ENCODE measurements at regions not wholly inside any gene's neighbourhood (a gene's known extent, or its start where the extent isn't known, plus 50 kb on each side); places are given as distances from the start of the nearest gene placed in this dataset.

DNA sequence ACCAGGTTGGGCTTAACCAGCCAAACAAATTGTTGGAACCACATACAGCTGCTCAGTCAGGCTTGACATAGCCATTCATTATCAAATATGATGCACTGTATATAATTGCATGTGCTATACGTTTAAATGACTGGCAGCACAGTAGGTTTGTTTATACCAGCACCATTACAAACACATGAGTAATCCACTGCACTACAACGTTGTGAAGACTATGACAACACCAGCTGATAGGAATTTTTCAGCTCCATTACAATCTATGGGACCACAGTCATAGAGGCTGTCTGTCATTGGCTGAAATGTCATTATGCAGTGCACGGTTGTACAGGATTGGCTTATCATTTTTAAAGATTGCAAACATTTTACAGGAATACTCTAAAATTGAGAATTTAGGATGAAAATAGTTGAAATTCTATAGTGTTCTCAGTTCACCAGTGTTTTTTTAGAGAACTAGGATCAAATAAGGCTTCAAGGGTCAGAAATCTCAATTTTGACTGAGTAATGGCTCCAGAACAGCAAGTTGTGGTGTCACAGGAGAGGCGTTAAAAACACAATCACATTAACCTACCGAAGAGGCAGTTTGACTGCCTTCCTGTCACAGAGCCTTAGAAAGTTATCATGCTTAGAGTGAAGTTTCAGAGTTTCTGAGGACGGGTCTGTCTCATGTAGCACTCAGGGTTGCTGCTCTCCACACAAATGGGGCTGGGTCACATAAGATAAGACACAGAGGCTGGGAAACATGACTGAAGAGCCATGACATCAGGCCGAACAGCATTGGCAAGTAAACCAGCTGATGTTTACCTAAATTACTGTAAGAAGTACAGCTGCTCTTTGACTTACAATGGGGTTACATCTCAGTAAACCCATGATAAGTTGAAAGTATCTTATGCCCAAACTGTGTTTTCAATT is 60.7 kb upstream of the SMLR1 start:
- no peak for DNase-seq

DNA sequence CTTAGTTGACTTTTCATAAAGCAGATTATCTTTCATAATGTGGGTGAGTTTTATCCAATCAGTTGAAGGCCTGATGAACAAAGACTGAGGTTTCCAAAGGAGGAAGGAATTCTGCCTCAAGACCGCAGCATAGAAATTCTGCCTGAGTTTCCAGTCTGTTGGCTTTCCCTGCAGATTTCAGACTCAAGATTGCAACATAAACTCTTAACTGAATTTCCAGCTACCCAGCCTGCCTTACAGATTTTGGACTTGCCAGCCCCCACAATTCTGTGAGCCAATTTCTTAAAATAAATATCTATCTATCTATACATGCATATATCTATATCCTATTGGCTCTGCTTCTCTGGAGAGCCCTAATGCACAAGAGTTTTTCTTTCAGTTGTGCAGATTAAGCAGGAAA is 57.3 kb upstream of the SMLR1 start:
- DNase-seq = no peak

DNA sequence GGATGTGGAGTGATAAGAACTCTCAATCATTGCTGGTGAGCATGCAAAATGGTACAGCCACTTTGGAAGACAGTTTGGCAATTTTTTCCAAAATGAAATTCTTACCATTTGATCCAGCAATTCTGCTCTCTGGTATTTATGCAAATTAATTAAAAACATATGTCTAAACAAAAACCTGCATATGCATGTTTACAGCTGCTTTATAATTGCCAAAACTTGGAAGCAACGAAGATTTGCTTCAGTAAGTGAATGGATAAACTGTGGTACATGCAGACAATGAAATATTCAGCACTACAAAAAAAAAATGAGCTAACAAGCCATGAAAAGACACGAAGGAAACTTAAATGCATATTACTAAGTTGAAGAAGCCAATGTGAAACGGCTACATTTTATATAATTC is 55.5 kb upstream of the SMLR1 start:
- no peak for DNase-seq

DNA sequence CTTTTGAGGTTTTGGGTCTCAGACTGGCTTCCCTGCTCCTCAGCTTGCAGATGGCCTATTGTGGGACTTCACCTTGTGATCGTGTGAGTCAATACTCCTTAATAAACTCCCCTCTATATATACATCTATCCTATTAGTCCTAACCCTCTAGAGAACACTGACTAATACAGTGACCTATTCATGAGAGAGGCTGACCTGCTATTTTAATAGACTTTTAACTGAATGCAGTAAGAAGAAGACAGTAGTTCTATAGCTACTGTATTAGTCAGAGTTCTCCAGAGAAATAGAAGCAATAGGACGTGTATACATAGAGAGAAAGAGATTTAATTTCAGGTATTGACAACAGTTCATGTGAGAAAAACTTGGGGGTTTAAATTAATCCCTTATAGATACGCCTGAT is 53.3 kb upstream of the SMLR1 start:
- no peak for DNase-seq

DNA sequence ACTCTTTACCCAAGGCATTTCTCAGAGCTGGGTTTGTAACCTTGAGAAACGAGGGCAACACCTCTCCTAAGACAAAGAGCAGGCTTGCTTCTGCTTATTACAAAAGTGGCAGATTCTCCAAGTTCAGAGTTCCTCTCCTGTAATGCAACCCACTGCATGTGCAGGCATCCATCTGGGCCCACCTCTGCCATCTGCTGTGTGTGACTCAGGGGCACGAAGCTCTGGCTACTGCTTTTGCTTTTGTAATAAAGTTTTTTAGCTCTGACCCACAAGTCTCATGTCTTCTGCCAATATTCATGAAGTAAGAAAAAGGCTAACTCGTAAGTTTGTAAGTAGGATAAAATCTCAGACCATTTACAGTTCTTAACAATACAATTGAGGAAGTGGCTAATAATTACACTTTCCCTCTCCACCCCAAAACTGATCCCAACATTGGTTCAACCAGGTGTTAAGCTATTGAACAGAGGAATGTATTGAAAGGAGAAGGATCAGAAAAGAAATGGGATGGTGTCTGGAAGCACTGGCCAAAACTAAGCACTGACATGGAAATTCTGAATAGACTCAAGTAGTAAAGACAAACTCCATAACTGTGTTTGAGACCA is 51.7 kb upstream of the SMLR1 start:
- no peak for DNase-seq

DNA sequence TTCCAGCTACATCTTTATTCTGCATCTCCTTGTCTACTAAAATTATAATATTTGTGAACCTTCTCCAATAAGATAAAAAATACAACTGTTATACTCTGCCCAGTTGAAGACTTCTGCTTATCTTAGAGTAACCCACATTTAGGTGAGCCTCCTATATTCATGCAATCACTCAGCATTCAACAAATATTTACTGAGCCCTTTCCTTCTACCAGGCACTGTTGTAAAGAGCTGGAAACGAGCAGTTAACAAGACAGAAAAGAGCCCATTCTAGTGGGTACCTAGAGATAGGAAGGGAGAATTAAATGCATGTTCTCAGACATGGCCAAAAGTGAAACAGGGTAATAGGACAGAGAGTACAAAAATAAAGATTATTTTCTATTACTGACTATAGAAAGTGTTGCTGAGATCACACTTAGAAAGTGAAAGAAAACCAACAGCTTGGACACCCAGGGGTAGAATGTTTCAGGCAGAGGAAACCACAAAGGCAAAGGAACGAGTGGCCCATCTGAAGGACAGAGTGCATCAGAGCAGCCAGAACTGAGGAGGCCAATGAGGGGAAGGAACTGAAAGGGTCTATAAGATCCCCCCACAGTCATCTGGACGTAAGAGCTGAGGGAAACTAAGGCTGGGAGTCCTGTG is 50.8 kb upstream of the SMLR1 start:
- DNase-seq = no peak

All from right kidney (tissue), 1 donor.